HK-2 (cell line): ENCODE measurements at regions not wholly inside any gene's neighbourhood (a gene's known extent, or its start where the extent isn't known, plus 50 kb on each side); places are given as distances from the start of the nearest gene placed in this dataset.
"Not testable (repeated sequence)": the region's sequence is repeated elsewhere in the genome, so short reads cannot be mapped to it uniquely, and the experiment has no call there.

Experiments
- DNase-seq: peaks from one replicate; pipeline ENCODE4 v3.0.0-alpha.2; 2018; ENCODE audit not compliant: unreplicated experiment

GRCh38 chr7:106523482-106523881, 137.5 kb downstream of the CCDC71L start:
- DNase-seq, result no peak

DNA sequence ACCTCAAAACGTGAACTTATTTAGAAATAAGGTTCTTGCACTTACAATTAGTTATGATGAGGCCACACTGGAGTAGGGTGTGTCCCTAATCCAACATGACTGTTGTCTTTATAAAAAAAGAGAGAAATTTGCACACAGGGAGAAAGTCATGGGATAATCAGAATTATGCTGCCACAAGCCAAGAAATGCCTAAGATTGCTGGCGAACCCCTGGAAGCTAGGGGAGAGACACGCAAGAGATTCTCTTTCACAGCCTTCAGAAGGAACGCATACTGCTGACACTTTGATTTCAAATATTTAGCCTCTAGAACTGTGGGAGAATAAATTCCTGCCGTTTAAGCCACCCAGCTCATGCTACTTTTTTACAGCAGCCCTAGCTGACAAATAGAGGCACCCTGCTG, 138.3 kb downstream of the CCDC71L start:
- no peak for DNase-seq

GRCh38 chr7:106521541-106521940, 139.4 kb downstream of the CCDC71L start:
- peak; percentile 13 for DNase-seq

GRCh38 chr7:106520962-106521514, 139.9 kb downstream of the CCDC71L start:
- no peak for DNase-seq

DNA sequence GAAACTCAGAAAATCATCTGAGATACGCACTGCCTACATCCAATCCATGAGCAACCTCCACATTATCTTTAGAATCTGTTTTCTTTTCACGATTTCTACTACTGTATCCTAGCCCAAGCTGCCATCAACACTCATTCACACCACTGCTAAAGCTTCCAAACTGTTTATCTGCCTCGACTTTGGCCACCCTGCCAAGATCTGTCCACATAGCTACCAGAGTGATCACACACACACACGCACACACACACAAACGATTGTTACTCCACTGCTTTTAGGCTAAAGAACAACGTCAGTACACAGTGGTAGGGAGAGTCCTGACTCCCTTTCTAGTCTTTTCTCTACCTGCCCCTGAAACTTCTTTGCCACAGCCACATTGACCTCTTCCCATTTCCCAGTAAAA, 142.0 kb downstream of the CCDC71L start:
- DNase-seq, result no peak

DNA sequence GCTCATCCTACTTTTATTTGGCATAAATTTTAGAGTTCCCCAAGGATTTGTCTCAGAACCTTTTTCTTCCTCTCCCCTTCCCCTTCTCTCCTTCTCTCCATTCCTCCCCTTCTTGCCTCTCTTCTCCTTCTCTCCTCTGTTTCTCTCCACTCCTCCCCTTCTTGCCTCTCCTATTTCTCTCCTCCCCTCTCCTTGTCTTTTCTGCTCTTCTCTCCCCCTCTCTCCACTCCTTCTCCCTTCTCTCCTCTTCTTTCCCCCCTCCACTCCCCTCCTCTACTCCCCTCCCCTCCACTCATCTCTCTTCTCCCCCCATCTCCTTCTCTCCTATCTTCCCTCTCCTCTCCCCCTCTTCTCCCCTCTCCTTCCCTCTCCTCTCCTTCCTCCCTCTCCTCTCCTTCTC, 142.7 kb downstream of the CCDC71L start:
- DNase-seq, result no peak

GRCh38 chr7:106517508-106517907, 143.4 kb downstream of the CCDC71L start:
- no peak for DNase-seq

- no peak for DNase-seq
Observed at GRCh38 chr7:106515321-106515720, 145.6 kb downstream of the CCDC71L start.

DNA sequence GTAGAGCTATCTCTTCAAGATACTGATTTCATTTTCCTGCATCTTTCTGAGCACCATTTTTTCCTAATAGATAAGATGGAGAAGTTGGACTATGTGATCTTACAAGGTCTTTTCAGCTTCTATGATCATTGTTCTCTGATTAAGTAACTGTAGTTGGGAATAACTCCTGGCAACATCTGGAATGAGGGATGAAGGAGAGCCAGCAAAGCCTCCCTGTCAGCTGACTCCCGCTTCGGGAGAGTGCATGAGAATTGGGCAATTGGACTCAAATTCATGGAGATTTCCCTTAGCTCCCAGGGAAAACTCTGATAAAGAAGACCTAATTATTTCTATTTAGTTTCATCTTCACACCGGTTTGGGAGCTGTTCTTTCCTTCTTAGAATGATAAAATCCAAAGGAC, 146.1 kb downstream of the CCDC71L start:
- DNase-seq, result no peak

- no peak for DNase-seq
Observed at GRCh38 chr7:106512217-106512616, 148.7 kb downstream of the CCDC71L start.

GRCh38 chr7:106504645-106505044, 156.3 kb downstream of the CCDC71L start:
- DNase-seq, result no peak

- DNase-seq, result no peak
Observed at GRCh38 chr7:106504207-106504606, 156.8 kb downstream of the CCDC71L start.

- DNase-seq, result no peak
Observed at GRCh38 chr7:106503626-106504025, 157.3 kb downstream of the CCDC71L start.

DNA sequence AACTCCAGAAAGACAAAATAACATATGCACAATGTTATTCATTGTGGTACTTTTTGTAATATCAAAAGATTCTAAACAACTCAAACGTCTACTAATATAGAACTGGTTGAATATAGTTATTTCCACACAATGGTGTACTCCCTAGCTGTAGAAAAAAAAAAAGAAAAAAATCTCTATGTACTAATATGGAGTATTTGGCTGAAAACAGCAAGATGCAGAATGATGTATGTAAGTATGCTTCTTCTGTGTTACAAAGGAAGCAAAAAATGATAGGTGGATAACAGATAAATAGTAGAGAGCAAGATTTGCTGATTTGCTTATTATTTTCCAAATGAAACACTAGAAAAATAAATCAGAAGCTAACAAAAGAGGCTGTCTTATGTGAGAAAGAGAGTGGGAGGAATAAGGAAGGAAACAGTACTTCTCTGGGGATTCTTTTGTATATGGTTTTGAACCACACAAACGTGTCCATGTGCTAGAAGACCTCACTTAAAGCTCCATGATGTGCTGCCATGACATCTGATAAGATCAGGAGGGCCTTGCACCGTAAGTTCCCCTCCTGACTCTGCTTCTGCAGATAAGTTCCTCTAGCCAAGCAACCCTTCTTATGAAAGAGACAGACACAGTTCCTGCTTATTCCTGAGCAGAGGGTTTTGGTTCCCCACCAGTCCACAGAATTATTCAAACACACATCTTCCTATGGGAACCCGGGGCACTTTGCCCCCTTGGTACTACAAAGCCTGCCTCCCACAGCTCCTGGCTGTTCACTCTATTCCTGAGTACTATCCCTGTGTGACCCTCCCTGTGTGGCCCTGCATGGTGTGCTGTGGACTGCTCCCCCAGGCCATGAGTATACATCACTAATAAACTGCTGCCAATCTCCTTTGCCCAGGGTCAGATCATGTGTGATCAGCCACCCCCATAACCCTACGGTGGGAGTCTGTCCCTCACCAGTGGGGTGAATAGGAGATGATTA, 159.1 kb downstream of the CCDC71L start:
- DNase-seq, result no peak

DNA sequence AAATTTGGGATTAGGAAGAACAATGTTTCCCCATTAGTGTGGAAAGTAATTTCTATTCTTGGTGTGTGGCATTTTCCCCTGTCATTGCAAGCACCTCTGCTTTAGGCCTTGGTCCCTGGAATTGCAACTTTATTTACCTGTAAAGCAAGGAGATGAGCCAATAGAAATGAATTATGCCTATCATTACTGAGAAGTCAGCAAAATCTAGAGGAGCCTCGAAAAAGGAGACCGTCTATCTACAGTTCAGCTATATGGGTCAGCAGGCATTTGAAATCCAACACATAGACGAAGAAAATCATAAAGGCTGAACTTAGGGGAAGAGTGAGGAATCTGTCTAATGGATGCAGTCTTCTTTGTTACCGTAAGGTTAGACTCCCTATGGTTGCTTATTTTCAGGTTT, 161.1 kb downstream of the CCDC71L start:
- DNase-seq, result no peak

GRCh38 chr7:106498005-106498404, 163.0 kb downstream of the CCDC71L start:
- DNase-seq, result not testable (repeated sequence)

DNA sequence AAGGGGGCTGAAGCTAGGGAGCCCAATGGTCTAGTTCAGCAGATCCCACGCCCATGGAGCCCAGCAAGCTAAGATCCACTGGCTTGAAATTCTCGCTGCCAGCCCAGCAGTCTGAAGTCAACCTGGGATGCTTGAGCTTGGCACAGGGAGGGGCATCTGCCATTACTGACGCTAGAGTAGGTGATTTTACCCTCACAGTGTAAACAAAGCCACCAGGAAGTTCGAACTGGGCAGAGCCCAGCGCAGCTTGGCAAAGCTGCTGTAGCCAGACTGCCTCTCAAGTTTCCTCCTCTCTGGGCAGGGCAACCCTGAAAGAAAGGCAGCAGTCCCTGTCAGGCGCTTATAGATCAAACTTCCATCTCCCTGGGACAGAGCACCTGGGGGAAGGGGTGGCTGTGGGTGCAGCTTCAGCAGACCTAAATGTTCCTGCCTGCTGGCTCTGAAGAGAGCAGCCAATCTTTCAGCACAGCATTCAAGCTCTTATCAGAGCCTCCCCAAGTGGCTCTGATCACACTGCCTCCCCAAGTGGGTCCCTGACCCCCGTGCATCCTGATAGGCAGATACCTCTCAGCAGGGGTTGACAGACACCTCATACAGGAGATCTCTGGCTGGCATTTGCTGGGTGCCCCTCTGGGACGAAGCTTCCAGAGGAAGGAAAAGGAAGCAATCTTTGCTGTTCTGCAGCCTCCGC, 167.8 kb downstream of the CCDC71L start:
- DNase-seq, result no peak

GRCh38 chr7:106488465-106488864, 172.5 kb downstream of the CCDC71L start:
- no peak for DNase-seq

GRCh38 chr7:106487892-106488291, 173.1 kb downstream of the CCDC71L start:
- no peak for DNase-seq

DNA sequence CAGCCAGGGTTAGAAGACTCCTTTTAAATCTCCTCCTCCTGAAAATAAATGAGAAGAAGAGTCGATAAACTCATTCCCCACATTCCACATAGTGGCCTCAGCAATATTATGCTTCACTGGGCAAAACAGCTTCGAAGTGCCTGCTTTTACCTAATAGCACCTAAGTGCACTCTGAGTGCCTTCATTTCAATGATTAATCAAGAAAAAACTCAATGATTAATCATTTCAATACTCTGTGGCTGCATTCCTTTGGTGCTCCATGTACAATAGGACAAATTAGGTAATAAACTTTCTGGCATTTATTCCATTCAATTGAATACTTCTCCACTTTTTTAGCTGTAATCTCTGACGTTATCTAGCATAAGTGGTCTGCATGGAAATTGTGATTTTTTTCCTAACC, 174.6 kb downstream of the CCDC71L start:
- peak; percentile 44 for DNase-seq

- no peak for DNase-seq
Observed at GRCh38 chr7:106485919-106486318, 175.0 kb downstream of the CCDC71L start.

DNA sequence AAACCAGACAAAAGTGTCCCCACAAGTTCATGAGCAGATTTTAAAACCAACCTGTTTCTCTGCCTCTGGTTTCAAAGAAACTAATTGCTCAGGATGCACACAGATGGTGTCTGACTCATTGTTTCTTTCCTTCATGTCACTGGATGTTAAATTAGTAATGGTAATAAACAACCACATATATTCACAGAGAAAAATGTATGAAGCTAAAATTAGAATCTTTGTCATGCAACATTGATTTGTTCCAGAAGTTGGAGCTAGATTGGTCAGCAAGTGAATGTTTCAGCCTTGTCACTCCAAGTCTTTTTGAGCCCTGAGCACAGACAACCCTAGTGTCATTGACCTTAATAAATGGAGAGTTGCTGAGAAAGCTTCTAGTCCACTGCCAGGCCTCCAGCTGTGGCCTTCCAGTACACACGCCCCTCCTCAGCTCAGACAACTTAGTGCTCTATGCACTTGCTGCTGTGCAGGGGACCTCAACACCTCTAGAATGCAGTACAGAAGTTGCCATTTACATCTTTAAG, 175.9 kb downstream of the CCDC71L start:
- DNase-seq, result peak; percentile 26
